DMS 273 (cell line): ENCODE measurements at regions not wholly inside any gene's neighbourhood (a gene's known extent, or its start where the extent isn't known, plus 50 kb on each side); places are given as distances from the start of the nearest gene placed in this dataset.
"Not testable (repeated sequence)": the region's sequence is repeated elsewhere in the genome, so short reads cannot be mapped to it uniquely, and the experiment has no call there.

Source experiments
- DNase-seq: peaks from one replicate; lab custom pipeline; 2025; ENCODE audit not compliant: unreplicated experiment; lab: John Stamatoyannopoulos, UW

DNA sequence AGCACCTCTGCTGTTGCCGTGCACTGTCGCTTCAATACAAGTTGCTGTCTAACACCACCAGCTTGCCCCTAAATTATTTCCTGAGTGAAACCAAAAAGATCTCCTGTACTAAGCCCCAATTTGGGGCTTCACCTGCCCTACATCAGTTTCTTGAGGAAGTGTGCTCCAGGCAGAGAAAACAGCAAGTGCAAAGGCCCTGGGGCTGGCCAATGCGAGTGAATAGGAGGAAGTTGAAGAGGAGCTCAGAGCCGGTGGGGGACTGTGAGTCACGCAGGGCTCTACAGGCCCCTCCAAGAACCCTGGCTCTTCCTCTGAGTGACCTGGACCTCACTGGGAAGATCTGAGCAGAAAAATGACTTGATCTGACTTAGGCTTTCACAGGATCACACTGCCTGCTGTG, 117.2 kb downstream of the IPO8 start:
- no peak for DNase-seq

DNA sequence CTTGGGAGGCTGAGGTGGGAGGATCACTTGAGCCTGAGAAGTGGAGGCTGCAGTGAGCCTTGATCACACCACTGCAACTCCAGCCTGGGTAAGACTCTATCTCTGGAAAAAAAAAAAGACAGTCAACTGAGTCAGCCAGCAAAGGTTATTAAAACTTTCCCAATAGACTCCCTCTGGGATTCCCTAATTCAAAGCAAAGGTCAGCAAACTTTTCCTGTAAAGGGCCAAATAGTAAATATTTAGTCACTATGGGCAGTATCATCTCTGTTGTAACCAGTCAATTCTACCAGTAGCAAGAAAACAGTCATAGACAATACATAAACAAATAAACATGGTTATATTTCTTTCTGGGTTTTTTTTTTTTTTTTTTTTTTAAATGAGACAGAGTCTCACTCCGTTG, 122.5 kb downstream of the IPO8 start:
- no peak for DNase-seq

GRCh38 chr12:30570211-30570890, 125.3 kb downstream of the IPO8 start:
- no peak for DNase-seq

GRCh38 chr12:30569426-30569825, 126.2 kb downstream of the IPO8 start:
- no peak for DNase-seq

- no peak for DNase-seq
Measured at GRCh38 chr12:30568453-30568852, 127.2 kb downstream of the IPO8 start.

GRCh38 chr12:30567082-30567481, 128.6 kb downstream of the IPO8 start:
- no peak for DNase-seq

GRCh38 chr12:30564394-30564793, 131.3 kb downstream of the IPO8 start:
- DNase-seq = no peak

- DNase-seq = no peak
Measured at GRCh38 chr12:30548203-30548602, 147.5 kb downstream of the IPO8 start.

- DNase-seq = no peak
Measured at GRCh38 chr12:30546121-30546520, 149.5 kb downstream of the IPO8 start.

DNA sequence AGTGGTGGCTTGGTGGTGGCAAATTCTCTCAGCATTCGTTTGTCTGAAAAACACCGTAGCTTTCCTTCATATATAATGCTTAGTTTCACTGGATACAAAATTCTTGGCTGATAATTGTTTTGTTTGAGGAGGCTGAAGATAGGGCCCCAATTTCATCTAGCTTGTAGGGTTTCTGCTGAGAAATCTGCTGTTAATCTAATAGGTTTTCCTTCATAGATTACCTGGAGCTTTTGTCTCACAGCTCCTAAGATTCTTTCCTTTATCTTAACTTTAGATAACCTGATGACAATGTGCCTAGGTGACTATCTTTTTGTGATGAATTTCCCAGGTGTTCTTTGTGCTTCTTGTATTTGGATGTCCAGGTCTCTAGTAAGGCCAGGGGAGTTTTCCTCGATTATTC, 151.0 kb downstream of the IPO8 start:
- DNase-seq = not testable (repeated sequence)

DNA sequence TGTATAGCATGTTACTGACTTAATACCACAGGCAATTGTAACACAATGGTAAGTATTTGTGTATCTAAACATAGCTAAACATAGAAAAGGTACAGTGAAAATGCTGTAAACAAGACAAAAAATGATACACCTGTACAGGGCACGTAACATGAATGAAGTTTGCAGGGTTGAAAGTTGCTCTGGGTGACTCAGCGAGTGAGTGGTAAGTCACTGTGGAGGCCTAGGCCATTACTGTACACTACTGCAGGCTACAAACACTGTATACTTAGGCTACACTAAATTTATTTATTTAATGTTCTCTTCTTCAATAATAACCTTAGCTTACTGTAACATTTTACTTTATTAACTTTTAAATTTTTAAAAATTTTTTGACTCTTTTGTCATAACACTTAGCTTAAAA, 158.4 kb downstream of the IPO8 start:
- no peak for DNase-seq

- no peak for DNase-seq
Measured at GRCh38 chr12:30533558-30534265, 162.0 kb downstream of the IPO8 start.

DNA sequence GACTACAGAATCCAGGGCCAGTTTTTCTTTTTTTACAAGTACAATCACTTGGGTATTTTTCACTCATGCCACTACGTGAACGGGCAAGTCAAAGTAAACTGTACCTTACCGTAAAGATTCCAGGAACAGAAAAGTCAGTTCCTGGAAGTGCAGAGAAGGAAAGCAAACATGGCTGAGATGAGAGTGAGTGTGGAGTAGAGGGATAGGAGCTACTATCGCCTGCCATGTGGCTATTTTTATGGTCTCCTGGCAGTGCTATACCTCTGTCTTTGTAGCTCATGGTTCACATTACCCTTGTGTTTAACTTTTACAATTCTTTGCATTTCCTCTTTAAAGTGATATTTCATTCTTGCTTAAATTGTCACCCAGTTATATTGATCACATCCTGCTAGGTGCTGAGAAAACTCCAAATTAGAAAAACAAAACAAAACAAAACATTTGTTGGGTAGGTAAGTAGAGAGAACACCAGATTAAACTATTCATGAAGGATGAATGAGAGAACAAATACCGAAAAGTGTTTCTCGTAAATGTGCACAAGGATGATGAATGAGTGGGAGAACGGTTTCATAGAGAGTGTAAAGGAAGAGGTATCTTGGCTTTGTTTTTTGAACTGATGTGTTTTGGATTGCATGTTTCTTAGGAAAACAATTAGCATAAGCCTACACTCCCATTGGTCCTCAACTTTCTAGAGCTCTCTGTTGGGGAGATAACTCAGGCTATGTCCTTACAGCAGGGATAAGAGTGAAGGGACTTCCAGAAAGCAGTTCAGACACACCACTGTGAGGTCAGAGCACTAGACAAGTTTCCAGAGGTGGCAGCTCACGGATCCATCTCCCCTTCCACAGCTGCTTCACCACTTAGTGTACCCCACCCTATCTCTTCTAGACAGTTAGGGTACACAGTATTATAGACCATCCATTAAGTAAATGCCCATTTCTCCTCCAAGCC, 163.7 kb downstream of the IPO8 start:
- no peak for DNase-seq

GRCh38 chr12:30529489-30530269, 166.0 kb downstream of the IPO8 start:
- DNase-seq = no peak

GRCh38 chr12:30525171-30525570, 170.5 kb downstream of the IPO8 start:
- DNase-seq = no peak

GRCh38 chr12:30520285-30520684, 175.4 kb downstream of the IPO8 start:
- DNase-seq = not testable (repeated sequence)

DNA sequence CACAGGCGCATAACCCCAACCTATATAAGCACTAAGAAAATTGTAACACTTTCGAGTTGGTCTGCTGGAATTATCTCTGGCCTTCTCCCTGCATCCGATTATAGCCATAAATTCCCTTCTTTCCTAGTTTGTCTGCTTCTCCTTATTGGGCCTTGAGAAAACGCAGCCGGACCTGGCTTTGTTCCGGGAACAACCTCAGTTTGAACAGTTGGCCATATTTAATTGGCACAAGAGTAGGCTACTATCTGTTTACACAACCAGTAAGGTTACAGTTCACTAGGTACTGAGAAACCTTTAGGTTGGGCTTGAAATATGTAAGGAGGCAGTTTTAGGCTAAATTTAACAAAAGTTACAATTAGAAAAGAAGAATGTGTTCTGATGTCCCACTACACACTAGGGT, 176.1 kb downstream of the IPO8 start:
- peak; percentile 18 for DNase-seq

- DNase-seq = no peak
Measured at GRCh38 chr12:30517320-30517719, 178.3 kb downstream of the IPO8 start.

DNA sequence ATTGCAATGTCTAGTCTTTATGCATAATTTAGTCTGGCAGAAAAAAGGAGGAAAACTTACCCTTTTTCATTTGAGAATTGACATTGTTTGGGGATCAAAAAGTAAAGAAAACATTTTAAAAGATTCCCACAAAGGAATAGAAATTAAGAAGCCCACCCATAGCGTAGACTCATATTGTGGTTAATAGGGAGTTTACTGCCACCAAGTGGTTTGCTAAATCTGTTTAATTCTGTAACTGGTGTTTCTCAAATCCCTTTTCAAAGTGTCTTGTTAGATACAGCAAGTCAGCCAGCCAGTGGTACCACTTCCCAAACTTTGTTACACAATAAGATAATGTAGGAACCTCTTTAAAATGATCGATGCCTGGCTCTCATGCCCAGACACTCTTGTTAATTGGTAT, 180.3 kb downstream of the IPO8 start:
- DNase-seq = peak; percentile 29

- DNase-seq = no peak
Measured at GRCh38 chr12:30514666-30515065, 181.0 kb downstream of the IPO8 start.
